Ishikawa (cell line): ENCODE measurements at regions not wholly inside any gene's neighbourhood (a gene's known extent, or its start where the extent isn't known, plus 50 kb on each side); places are given as distances from the start of the nearest gene placed in this dataset.

ENCODE experiments used
- EGR1 ChIP-seq: IDR thresholded peaks from 2 replicates; pipeline ENCODE4 v1.6.1; 2012
- FOXM1 ChIP-seq: IDR thresholded peaks from 2 replicates; pipeline ENCODE4 v1.6.1; 2012; ENCODE audit warnings: low read depth, borderline replicate concordance
- MAX ChIP-seq: IDR thresholded peaks from 2 replicates; pipeline ENCODE4 v1.6.1; 2012
- NFIC ChIP-seq: IDR thresholded peaks from 2 replicates; pipeline ENCODE4 v1.6.1; 2012
- RAD21 ChIP-seq: IDR thresholded peaks from 2 replicates; pipeline ENCODE4 v1.6.1; 2012; ENCODE audit warnings: low read depth
- TAF1 ChIP-seq: IDR thresholded peaks from 2 replicates; pipeline ENCODE4 v1.6.1; 2012; ENCODE audit warnings: low read depth, mild to moderate bottlenecking
- TCF12 ChIP-seq: IDR thresholded peaks from 2 replicates; pipeline ENCODE4 v1.6.1; 2012; ENCODE audit warnings: low read depth
- TF ChIP-seq, protein P1 (sequence below): IDR thresholded peaks from 2 replicates; pipeline ENCODE4 v1.6.1; 2012; ENCODE audit warnings: low read depth, mild to moderate bottlenecking

DNA sequence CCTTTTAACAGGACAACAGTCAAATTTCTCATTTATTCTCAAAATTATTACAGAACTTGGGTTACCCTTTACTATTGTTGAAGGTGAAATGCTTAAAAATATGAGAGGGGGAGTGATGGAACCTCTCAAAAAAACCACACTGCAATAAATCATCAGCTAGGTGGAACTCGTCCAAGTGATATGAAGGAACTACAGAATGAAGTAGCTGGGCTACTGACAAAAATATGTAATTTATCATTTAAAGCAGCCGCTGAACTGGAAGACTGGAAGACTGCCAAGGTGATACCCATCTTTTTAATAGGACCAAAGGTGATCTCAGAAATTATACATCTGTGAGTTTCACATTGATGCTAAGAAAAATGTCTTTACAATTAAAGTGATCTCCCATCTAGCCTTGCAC is 597.7 kb upstream of the TENM3 start:
- TF ChIP-seq RAD21 = no peak
- TF ChIP-seq MAX = no peak
- TF ChIP-seq, protein P1, sequence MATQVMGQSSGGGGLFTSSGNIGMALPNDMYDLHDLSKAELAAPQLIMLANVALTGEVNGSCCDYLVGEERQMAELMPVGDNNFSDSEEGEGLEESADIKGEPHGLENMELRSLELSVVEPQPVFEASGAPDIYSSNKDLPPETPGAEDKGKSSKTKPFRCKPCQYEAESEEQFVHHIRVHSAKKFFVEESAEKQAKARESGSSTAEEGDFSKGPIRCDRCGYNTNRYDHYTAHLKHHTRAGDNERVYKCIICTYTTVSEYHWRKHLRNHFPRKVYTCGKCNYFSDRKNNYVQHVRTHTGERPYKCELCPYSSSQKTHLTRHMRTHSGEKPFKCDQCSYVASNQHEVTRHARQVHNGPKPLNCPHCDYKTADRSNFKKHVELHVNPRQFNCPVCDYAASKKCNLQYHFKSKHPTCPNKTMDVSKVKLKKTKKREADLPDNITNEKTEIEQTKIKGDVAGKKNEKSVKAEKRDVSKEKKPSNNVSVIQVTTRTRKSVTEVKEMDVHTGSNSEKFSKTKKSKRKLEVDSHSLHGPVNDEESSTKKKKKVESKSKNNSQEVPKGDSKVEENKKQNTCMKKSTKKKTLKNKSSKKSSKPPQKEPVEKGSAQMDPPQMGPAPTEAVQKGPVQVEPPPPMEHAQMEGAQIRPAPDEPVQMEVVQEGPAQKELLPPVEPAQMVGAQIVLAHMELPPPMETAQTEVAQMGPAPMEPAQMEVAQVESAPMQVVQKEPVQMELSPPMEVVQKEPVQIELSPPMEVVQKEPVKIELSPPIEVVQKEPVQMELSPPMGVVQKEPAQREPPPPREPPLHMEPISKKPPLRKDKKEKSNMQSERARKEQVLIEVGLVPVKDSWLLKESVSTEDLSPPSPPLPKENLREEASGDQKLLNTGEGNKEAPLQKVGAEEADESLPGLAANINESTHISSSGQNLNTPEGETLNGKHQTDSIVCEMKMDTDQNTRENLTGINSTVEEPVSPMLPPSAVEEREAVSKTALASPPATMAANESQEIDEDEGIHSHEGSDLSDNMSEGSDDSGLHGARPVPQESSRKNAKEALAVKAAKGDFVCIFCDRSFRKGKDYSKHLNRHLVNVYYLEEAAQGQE = no peak
- TF ChIP-seq TCF12 = no peak
- no peak for TF ChIP-seq EGR1
- no peak for TF ChIP-seq TAF1
- no peak for TF ChIP-seq NFIC
- no peak for TF ChIP-seq FOXM1
